HUES64 (cell line): ENCODE measurements at regions not wholly inside any gene's neighbourhood (a gene's known extent, or its start where the extent isn't known, plus 50 kb on each side); places are given as distances from the start of the nearest gene placed in this dataset.

Experiments
- H3K27ac ChIP-seq: 2 replicates; pipeline ENCODE4 v1.7.0; 2013; ENCODE audit warnings: low read depth, low read length, inconsistent platforms
- H3K27me3 ChIP-seq: 2 replicates; pipeline ENCODE4 v1.6.1; 2013; ENCODE audit warnings: mild to moderate bottlenecking, low read length; ENCODE audit not compliant: insufficient read depth
- H3K36me3 ChIP-seq: 2 replicates; pipeline ENCODE4 v1.6.1; 2013; ENCODE audit warnings: mild to moderate bottlenecking, low read length; ENCODE audit not compliant: insufficient read depth
- H3K4me1 ChIP-seq: 2 replicates; pipeline ENCODE4 v1.6.1; 2013; ENCODE audit warnings: mild to moderate bottlenecking, low read length, moderate library complexity; ENCODE audit not compliant: insufficient read depth
- H3K4me3 ChIP-seq: 2 replicates; pipeline ENCODE4 v1.5.1; 2013; ENCODE audit warnings: mild to moderate bottlenecking, low read length, moderate library complexity
- H3K9ac ChIP-seq: 2 replicates; pipeline ENCODE4 v1.6.1; 2013; ENCODE audit warnings: mild to moderate bottlenecking, low read depth, low read length
- H3K9me3 ChIP-seq: 2 replicates; pipeline ENCODE4 v1.6.1; 2013; ENCODE audit warnings: low read depth, low read length; ENCODE audit not compliant: insufficient read depth
- WGBS: fragments of 150-250, 120-280 bp; methylation state at CpG from one replicate; pipeline ENCODE4 v1.1.7; 2013; ENCODE audit warnings: missing lambda C conversion rate; 5-methylcytosine and 5-hydroxymethylcytosine counted together

DNA sequence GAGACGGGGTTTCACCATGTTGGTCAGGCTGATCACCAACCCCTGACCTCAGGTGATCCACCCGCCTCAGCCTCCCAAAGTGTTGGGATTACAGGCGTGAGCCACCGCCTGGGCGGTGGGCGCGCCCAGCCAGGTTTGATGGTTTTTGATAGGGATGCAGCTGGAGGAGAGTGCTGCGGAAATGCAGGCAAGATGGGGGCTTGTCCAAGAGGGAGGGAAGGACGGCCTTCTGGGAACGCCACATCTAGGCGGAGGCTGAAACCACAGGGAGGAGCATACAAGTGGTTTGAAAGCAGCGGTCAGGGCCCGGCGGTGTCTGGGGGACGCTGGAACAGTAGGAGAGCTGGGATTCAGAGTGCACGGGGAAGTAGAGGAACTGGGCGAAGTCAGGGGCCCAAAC is 134.6 kb downstream of the VRK1 start:
- WGBS: 90% methylated on average over 17 of the region's 17 CpGs
- Histone ChIP-seq H3K36me3 (no peaks in the 10 kb centered on the region), H3K4me1 (no peaks in the 10 kb centered on the region), H3K27me3 (no peaks in the 10 kb centered on the region), H3K9me3 (no peaks in the 10 kb centered on the region), H3K9ac (no peak overlapping the region), H3K27ac (no peak overlapping the region), H3K4me3 (no peak overlapping the region)

DNA sequence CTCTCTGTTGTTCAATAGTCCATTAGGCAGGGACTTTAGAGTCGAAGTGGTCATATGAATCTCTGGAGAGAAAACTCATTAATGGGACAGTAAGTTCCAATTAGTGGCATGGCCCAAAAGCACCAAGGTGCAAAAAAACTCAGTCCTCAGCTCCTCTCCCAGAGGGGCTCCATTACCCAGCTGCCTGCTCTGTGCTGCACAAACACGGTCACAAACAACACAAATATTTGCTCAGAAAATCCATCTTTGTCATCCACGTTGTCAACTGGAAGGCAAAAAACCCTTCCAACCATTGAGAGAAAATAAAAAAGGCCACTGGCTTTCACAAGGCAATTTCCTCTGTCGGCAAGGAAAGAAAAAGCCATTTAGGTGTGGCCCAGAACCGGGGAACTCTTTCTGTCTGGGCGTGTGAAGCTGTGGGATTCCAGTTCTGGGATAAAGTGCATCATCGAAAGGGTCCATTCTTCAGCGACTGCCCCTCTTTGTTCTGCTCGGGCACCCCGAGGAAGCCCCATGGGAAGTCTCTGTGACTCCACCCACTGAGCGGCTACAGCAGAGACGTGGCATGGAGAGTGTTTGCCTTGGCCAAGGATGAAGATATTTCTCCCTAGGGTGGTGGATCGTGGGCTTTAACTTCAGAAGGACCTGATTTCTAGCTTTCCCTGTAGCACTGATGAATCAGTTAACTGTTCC is 137.6 kb downstream of the VRK1 start:
- no peaks in the 10 kb centered on the region for H3K27me3 ChIP-seq
- no peak overlapping the region for H3K9ac ChIP-seq
- no peaks in the 10 kb centered on the region for H3K36me3 ChIP-seq
- H3K9me3 ChIP-seq: no peaks in the 10 kb centered on the region
- no peak overlapping the region for H3K4me3 ChIP-seq
- WGBS: 89% methylated on average over 13 of the region's 13 CpGs
- no peaks in the 10 kb centered on the region for H3K4me1 ChIP-seq
- no peak overlapping the region for H3K27ac ChIP-seq

DNA sequence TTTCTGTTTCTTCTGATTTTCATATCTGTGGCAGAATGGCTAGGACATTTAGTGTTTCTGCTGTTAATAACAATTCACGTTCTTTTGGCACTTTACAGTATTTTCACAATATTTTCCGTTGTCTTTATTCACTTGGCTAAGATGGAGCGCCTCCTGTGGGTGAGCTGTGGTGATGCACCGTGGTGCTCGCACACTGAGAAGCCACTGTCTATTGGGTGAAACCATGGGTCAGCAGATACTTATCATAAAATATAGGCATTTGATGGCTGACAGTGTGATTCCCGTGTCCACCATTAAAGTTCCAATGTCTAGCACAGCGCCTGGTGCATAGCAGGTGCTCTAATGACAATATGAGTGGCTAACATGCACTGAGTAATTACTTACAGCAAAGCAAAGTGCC is 141.8 kb downstream of the VRK1 start:
- Histone ChIP-seq H3K27me3 (no peaks in the 10 kb centered on the region), H3K4me1 (no peaks in the 10 kb centered on the region), H3K4me3 (no peak overlapping the region), H3K9ac (no peak overlapping the region), H3K36me3 (no peaks in the 10 kb centered on the region), H3K9me3 (no peaks in the 10 kb centered on the region), H3K27ac (no peak overlapping the region)
- WGBS: 85% methylated on average over 7 of the region's 7 CpGs

DNA sequence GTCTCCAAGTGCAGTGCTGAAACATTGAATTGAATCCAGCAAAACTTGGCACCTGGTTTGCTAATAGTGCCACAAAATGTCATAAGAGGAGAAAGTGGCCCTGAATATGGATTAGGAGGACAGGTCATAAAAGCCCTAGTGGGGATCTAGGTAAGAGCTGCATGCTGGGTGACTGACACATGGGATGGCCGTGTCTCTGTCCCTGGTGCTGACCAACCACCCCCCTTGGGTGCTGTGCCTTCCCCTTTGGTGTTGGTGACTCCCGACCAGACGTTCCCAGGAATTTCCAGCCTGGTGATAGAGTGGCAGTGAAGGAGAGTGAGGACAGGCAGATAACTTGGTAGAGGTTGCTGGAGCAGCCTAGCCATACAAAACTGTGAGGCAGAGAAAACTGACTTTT is 142.8 kb downstream of the VRK1 start:
- Histone ChIP-seq H3K27ac (no peak overlapping the region), H3K4me3 (no peak overlapping the region)
- 51% methylated on average over 3 of the region's 3 CpGs for WGBS

DNA sequence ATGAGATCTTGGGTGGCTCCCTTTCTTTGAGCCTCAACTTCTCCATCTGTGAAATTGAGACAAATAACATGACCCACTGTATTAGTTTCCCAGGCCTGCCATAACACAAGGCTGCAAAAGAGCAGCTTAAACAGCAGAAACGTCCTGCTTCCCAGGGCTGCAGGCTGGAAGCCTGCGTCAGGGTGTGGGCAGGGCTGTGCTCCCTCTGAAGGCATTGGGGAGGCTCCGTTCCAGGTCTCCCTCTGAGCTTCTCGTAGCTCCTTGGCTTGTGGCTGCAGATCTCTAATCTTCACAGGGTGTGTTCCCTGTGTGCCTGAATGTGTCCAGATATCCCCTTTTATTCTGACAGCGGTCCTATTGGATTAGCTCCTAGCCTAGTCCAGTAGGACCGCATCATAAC is 147.1 kb downstream of the VRK1 start:
- H3K9me3 ChIP-seq: no peaks in the 10 kb centered on the region
- H3K9ac ChIP-seq: no peak overlapping the region
- no peaks in the 10 kb centered on the region for H3K36me3 ChIP-seq
- H3K4me3 ChIP-seq: no peak overlapping the region
- H3K4me1 ChIP-seq: no peaks in the 10 kb centered on the region
- H3K27me3 ChIP-seq: no peaks in the 10 kb centered on the region
- WGBS: 70% methylated on average over 6 of the region's 6 CpGs
- no peak overlapping the region for H3K27ac ChIP-seq

More for the DNA sequence above, 142.8 kb downstream of the VRK1 start:
- no peaks in the 10 kb centered on the region for H3K4me1 ChIP-seq
- H3K36me3 ChIP-seq: no peaks in the 10 kb centered on the region
- no peaks in the 10 kb centered on the region for H3K9me3 ChIP-seq
- no peaks in the 10 kb centered on the region for H3K27me3 ChIP-seq
- H3K9ac ChIP-seq: no peak overlapping the region

DNA sequence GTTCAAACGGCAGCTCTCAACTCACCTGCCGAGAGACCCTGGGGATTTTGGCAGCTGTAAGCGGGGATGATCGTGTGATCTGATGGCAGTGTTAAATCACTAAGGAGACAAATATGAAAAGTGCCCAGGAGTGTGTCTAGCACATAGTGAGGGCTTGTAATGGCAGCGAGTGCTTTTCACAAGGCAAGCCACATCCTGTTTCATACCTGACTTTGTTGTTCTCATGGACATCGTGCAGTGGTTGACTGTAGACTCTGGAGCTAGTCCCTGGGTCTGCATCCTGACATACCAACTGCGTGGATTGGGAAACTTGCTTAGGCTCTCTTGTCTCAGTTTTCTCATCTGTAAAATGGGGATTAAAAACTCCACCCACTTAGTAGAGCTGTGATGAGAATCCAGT is 148.5 kb downstream of the VRK1 start:
- Histone ChIP-seq H3K9ac (no peak overlapping the region), H3K9me3 (no peaks in the 10 kb centered on the region), H3K4me1 (no peaks in the 10 kb centered on the region), H3K4me3 (no peak overlapping the region), H3K36me3 (no peaks in the 10 kb centered on the region), H3K27me3 (no peaks in the 10 kb centered on the region), H3K27ac (no peak overlapping the region)
- WGBS: 92% methylated on average over 7 of the region's 7 CpGs

DNA sequence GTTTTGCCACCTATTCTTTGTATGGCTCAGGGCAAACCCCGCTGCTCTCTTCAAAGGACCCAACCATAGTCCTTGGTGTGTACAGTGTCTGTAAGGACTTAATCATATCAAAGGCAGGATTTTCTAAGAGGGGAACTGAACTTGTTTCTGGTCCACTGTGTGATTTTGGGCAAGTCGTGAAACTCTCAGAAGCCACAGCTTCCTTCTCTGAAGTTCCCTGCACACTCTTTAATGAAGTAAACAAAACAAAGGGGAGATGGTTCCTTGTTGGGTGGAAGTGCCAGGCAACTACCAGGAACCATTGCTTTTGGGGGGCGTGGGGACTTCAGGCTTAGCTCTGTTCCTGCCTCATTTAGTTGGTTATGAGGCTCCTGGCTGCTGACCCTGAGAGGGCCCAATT is 152.4 kb downstream of the VRK1 start:
- H3K9ac ChIP-seq: no peak overlapping the region
- WGBS: 93% methylated on average over 3 of the region's 3 CpGs
- H3K27me3 ChIP-seq: no peaks in the 10 kb centered on the region
- H3K4me1 ChIP-seq: 0 out of 2 replicates have a peak, but pooled peaks cover 4% of the 10 kb centered on the region
- H3K36me3 ChIP-seq: no peaks in the 10 kb centered on the region
- H3K4me3 ChIP-seq: no peak overlapping the region
- no peaks in the 10 kb centered on the region for H3K9me3 ChIP-seq
- no peak overlapping the region for H3K27ac ChIP-seq

DNA sequence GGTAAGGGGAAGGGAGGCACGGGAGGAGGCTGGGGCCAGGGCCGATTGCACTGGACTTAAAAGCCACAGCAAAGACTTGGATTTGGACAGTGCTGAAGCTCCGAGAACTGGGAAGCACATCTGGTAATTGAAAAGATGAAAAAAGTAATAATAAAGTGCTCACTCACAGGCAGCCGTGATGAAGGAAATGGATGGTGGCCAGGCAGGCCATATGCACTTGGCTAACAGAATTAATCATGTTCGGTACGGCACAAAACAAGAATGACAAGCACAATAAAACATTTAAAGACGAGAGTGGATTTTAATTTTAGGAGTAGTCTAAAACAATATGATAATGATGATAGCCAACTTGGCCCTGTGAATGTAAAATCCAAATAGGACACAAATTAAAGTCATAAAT is 154.3 kb downstream of the VRK1 start:
- H3K9ac ChIP-seq: no peak overlapping the region
- no peaks in the 10 kb centered on the region for H3K9me3 ChIP-seq
- H3K36me3 ChIP-seq: no peaks in the 10 kb centered on the region
- H3K27ac ChIP-seq: no peak overlapping the region
- H3K4me3 ChIP-seq: no peak overlapping the region
- no peaks in the 10 kb centered on the region for H3K27me3 ChIP-seq
- WGBS: 97% methylated on average over 7 of the region's 7 CpGs
- 0 out of 2 replicates have a peak, but pooled peaks cover 4% of the 10 kb centered on the region for H3K4me1 ChIP-seq

DNA sequence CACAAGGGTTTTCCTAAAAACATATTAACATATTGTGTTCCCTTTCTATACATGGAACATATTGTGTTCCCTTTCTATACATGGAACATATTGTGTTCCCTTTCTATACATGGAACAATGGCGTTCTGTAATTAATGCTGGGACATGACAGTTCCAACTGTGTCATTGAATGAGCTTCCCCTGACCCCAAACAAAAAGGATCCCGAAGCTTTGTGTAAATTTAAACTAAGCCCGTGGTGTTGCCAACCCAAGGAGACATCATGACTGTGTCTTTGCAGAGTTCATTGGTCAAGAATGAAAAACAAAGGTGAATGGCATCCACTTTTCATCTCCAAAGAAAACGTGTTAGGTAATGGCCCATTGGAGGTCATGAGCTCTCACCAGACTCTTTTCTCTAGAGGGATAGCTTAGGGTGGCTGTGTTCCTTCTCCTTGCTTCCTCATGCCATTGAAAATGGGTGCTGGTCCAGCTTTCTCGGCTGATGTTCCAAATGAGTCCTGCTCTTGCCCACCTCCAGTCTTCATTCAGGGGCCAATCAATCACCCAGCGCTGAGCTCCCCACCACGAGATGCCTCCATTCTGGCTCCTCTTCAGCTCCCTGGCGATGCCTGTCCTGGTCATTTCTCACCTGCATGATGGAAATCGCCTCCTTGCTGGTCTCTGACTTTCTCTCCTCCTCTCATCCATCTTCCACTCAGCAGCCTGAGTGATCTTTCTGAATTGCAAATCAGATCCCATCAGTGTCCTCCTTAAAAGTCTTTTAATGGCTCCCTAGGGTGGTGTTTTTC is 156.1 kb downstream of the VRK1 start:
- no peak overlapping the region for H3K27ac ChIP-seq
- H3K4me1 ChIP-seq: 0 out of 2 replicates have a peak, but pooled peaks cover 4% of the 10 kb centered on the region
- no peaks in the 10 kb centered on the region for H3K27me3 ChIP-seq
- H3K36me3 ChIP-seq: no peaks in the 10 kb centered on the region
- no peak overlapping the region for H3K9ac ChIP-seq
- no peak overlapping the region for H3K4me3 ChIP-seq
- WGBS: 90% methylated on average over 9 of the region's 9 CpGs
- no peaks in the 10 kb centered on the region for H3K9me3 ChIP-seq

DNA sequence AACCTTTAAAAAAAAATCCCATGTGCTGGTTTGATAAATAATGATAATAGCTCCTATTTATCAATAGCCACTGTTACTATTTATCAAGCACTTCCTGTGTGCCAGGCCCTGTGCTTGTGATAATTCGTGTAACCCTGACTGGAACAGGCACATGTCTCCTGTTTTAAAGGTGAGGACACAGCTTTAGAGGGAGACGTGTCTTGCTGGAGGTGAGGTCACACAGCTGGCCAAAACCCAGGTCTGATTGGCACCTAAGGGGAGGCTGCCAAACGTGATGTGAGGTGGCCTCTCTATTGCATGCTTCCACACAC is 156.6 kb downstream of the VRK1 start:
- Histone ChIP-seq H3K4me1 (0 out of 2 replicates have a peak, but pooled peaks cover 4% of the 10 kb centered on the region), H3K4me3 (no peak overlapping the region), H3K27ac (no peak overlapping the region), H3K36me3 (no peaks in the 10 kb centered on the region), H3K27me3 (no peaks in the 10 kb centered on the region), H3K9ac (no peak overlapping the region), H3K9me3 (no peaks in the 10 kb centered on the region)
- WGBS: 88% methylated on average over 3 of the region's 3 CpGs

DNA sequence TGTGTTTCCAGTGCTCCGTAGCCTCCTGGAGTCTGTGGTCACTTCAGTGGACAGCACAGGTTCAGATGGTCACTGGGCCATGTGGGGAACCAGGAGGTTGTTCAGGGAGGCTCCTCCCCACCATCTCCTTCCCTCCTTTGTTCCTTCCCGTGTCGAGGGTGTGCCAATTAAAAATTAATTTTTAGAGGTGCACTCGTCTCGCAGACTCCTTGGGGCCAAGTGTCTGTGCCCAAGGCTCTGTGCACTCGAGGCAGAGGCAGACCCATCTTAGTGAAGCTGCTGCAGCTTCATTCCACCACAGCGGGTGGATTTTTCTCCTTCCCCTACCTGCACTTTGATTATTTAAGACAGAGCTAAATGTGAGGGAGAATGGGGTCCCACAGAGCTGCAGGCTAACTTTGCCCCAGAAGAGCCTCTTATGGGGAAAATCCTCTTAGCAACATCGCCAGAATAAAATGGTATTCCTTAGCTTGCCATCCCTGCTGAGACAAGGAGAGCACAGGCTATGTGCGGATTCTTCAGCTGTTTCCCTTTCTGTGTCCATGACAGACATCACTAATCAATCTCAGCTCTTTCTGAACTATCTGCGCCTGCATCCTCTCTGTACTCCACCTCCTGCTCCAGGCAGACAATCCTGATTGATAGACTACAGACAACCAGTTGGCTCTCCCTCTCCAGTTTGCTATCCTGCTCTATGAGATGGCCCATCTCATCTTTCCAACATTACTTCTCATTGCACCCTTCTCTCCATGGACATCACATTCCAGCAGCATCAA is 159.5 kb downstream of the VRK1 start:
- Histone ChIP-seq H3K27me3 (no peaks in the 10 kb centered on the region), H3K9me3 (no peaks in the 10 kb centered on the region), H3K4me3 (no peak overlapping the region), H3K36me3 (no peaks in the 10 kb centered on the region), H3K27ac (no peak overlapping the region), H3K9ac (no peak overlapping the region), H3K4me1 (0 out of 2 replicates have a peak, but pooled peaks cover 4% of the 10 kb centered on the region)
- 94% methylated on average over 9 of the region's 10 CpGs for WGBS
